Smooth muscle cell (in vitro differentiated cells): ENCODE measurements at regions not wholly inside any gene's neighbourhood (a gene's known extent, or its start where the extent isn't known, plus 50 kb on each side); places are given as distances from the start of the nearest gene placed in this dataset.

Experiments
- DNase-seq: peaks from one replicate; lab custom pipeline; 2025; ENCODE audit not compliant: unreplicated experiment; lab: John Stamatoyannopoulos, UW
- H2AFZ ChIP-seq: fragments of 200-600 bp; sonication (generic); 2 replicates; pipeline ENCODE4 v1.6.0; 2016; ENCODE audit warnings: antibody characterized with exemption, low read depth, mild to moderate bottlenecking
- H3F3A ChIP-seq: fragments of 200-600 bp; sonication (generic); 2 replicates; pipeline ENCODE4 v1.6.0; 2017; ENCODE audit warnings: antibody characterized with exemption, low read depth
- H3K27ac ChIP-seq: fragments of 200-600 bp; sonication (generic); 2 replicates; pipeline ENCODE4 v1.5.1; 2016; ENCODE audit warnings: low read depth, mild to moderate bottlenecking
- H3K27me3 ChIP-seq: fragments of 200-600 bp; sonication (generic); 2 replicates; pipeline ENCODE4 v1.6.1; 2016; ENCODE audit warnings: low read depth, mild to moderate bottlenecking
- H3K36me3 ChIP-seq: fragments of 200-600 bp; sonication (generic); 2 replicates; pipeline ENCODE4 v1.5.1; 2016; ENCODE audit warnings: low read depth
- H3K4me1 ChIP-seq: fragments of 200-600 bp; sonication (generic); 2 replicates; pipeline ENCODE4 v1.5.1; 2016; ENCODE audit warnings: low read depth
- H3K4me2 ChIP-seq: fragments of 200-600 bp; sonication (generic); 2 replicates; pipeline ENCODE4 v1.6.0; 2016; ENCODE audit warnings: mild to moderate bottlenecking
- H3K4me3 ChIP-seq: fragments of 200-600 bp; sonication (generic); 2 replicates; pipeline ENCODE4 v1.5.1; 2016; ENCODE audit warnings: mild to moderate bottlenecking
- H3K79me2 ChIP-seq: fragments of 200-600 bp; sonication (generic); 2 replicates; pipeline ENCODE4 v1.6.0; 2016; ENCODE audit warnings: low read depth, mild to moderate bottlenecking
- H3K9ac ChIP-seq: fragments of 200-600 bp; sonication (generic); 2 replicates; pipeline ENCODE4 v1.6.0; 2016; ENCODE audit warnings: low read depth
- H3K9me3 ChIP-seq: fragments of 200-600 bp; sonication (generic); replicated peaks from 2 replicates; pipeline ENCODE4 v1.5.1; 2016; ENCODE audit warnings: low read depth
- H4K20me1 ChIP-seq: fragments of 200-600 bp; sonication (generic); 2 replicates; pipeline ENCODE4 v1.6.0; 2016; ENCODE audit warnings: low read depth
- CTCF ChIP-seq: fragments of 200-600 bp; sonication (generic); IDR thresholded peaks from 2 replicates; pipeline ENCODE4 v1.5.1; 2017; ENCODE audit warnings: borderline replicate concordance, mild to moderate bottlenecking, antibody characterized with exemption; ENCODE audit not compliant: insufficient read depth, poor library complexity, severe bottlenecking
- WGBS: methylation state at CpG from one replicate; pipeline ENCODE4 v1.1.7; 2016; ENCODE audit warnings: low lambda C conversion rate; 5-methylcytosine and 5-hydroxymethylcytosine counted together

- no peaks in the 10 kb centered on the region for H4K20me1 ChIP-seq
- TF ChIP-seq CTCF = no peak
- 70% methylated on average over 5 of the region's 5 CpGs for WGBS
- peaks cover 58% of the 10 kb centered on the region for H3K27me3 ChIP-seq
- no peak overlapping the region for H3K4me2 ChIP-seq
- H2AFZ ChIP-seq = no peak overlapping the region
- H3K4me1 ChIP-seq = peaks cover 5% of the 10 kb centered on the region
- no peak overlapping the region for H3K9ac ChIP-seq
- no peak overlapping the region for H3K27ac ChIP-seq
- H3K4me3 ChIP-seq = no peak overlapping the region
- H3F3A ChIP-seq = no peaks in the 10 kb centered on the region
- no peaks in the 10 kb centered on the region for H3K36me3 ChIP-seq
- no peaks in the 10 kb centered on the region for H3K9me3 ChIP-seq
- H3K79me2 ChIP-seq = no peaks in the 10 kb centered on the region
- no peak for DNase-seq
Measured at GRCh38 chr22:27063406-27063805, 406.0 kb downstream of the MIAT start.

GRCh38 chr22:27063841-27064240 lies 406.5 kb downstream of the MIAT start:
- 86% methylated on average over 2 of the region's 2 CpGs for WGBS

DNA sequence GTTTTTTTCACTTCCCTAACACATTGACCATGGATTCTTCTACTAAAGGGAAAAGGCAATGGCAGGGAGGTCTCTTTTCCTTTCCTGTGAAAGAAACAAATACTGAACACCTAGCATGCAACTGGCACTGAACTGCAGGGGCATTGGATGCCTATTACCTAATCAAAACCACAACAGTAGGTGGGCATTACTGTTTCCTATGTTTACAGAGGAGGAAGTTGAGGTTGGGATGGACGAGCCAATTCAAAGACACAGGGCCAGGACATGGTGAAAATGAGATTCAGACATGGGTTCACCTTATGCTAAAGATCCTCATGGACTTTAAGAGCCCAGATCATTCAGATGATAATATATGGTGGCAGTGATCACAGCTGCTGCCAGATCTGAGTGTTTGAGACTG lies 407.0 kb downstream of the MIAT start:
- no peak for DNase-seq
- no peaks in the 10 kb centered on the region for H4K20me1 ChIP-seq
- no peak overlapping the region for H3K9ac ChIP-seq
- peaks cover 5% of the 10 kb centered on the region for H3K4me1 ChIP-seq
- H2AFZ ChIP-seq = no peak overlapping the region
- H3F3A ChIP-seq = no peaks in the 10 kb centered on the region
- no peak overlapping the region for H3K4me2 ChIP-seq
- H3K4me3 ChIP-seq = no peak overlapping the region
- WGBS = 74% methylated on average over 1 of the region's 1 CpG
- TF ChIP-seq CTCF = no peak
- peaks cover 63% of the 10 kb centered on the region for H3K27me3 ChIP-seq
- no peak overlapping the region for H3K27ac ChIP-seq
- H3K79me2 ChIP-seq = no peaks in the 10 kb centered on the region
- H3K9me3 ChIP-seq = no peaks in the 10 kb centered on the region
- no peaks in the 10 kb centered on the region for H3K36me3 ChIP-seq

More at GRCh38 chr22:27063841-27064240, 406.5 kb downstream of the MIAT start:
- no peaks in the 10 kb centered on the region for H3K79me2 ChIP-seq
- no peaks in the 10 kb centered on the region for H3K9me3 ChIP-seq
- H3K9ac ChIP-seq = no peak overlapping the region
- no peaks in the 10 kb centered on the region for H4K20me1 ChIP-seq
- peaks cover 58% of the 10 kb centered on the region for H3K27me3 ChIP-seq
- H3K4me1 ChIP-seq = peaks cover 5% of the 10 kb centered on the region
- H3K27ac ChIP-seq = no peak overlapping the region
- H3K4me2 ChIP-seq = no peak overlapping the region
- no peak for TF ChIP-seq CTCF
- no peaks in the 10 kb centered on the region for H3K36me3 ChIP-seq
- H3F3A ChIP-seq = no peaks in the 10 kb centered on the region
- no peak for DNase-seq
- H2AFZ ChIP-seq = no peak overlapping the region
- no peak overlapping the region for H3K4me3 ChIP-seq

DNA sequence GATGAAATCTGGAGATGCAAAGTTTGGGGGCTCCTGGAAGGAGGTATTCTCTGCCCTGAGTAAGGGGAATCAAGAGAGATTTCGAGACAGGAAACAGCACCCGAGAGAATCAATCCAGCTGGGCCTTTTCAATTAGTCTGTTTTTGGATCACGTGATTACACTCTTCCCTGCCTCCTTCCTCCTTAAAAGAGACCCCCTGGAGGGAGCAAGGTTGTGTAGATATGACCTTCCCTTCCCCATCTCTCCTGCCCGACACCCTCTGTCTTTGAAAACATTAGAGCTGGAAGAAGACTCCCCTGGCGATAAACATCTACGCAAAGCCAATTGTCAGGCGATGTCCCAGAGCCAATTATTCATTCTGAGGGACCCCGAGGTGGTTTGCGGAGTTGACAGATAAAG lies 407.9 kb downstream of the MIAT start:
- Histone ChIP-seq H3K27me3 (peaks cover 67% of the 10 kb centered on the region), H3K4me1 (peaks cover 5% of the 10 kb centered on the region), H3K9ac (no peak overlapping the region), H3K27ac (no peak overlapping the region), H3K9me3 (no peaks in the 10 kb centered on the region), H2AFZ (no peak overlapping the region), H3K79me2 (no peaks in the 10 kb centered on the region), H3K36me3 (no peaks in the 10 kb centered on the region), H3K4me3 (no peak overlapping the region), H4K20me1 (no peaks in the 10 kb centered on the region), H3K4me2 (no peak overlapping the region), H3F3A (no peaks in the 10 kb centered on the region)
- 49% methylated on average over 9 of the region's 9 CpGs for WGBS
- no peak for TF ChIP-seq CTCF
- DNase-seq = no peak
